Keratinocyte (primary cell): ENCODE measurements at regions not wholly inside any gene's neighbourhood (a gene's known extent, or its start where the extent isn't known, plus 50 kb on each side); places are given as distances from the start of the nearest gene placed in this dataset.

Experiments
- DNase-seq: peaks from one replicate; pipeline ENCODE4 v3.0.0-alpha.2; 2011; ENCODE audit warnings: low read depth, missing footprints, low spot score
- FAIRE-seq: peaks from 2 replicates; lab custom pipeline; 2011; peaks lifted over from hg19 to GRCh38; lab: Jason Lieb, UNC
- H2AFZ ChIP-seq: 2 replicates; pipeline ENCODE4 v1.6.0; 2012; ENCODE audit warnings: low read length, control low read depth, inconsistent platforms; ENCODE audit not compliant: control insufficient read depth
- H3K27ac ChIP-seq: 2 replicates; pipeline ENCODE4 v1.5.1; 2011; ENCODE audit warnings: low read length; ENCODE audit not compliant: control insufficient read depth, insufficient read depth
- H3K27me3 ChIP-seq: 3 replicates; pipeline ENCODE4 v1.6.0; 2011; ENCODE audit warnings: low read length; ENCODE audit not compliant: control insufficient read depth, insufficient read depth; ENCODE audit errors: extremely low read depth
- H3K36me3 ChIP-seq, 2 experiments: 2 replicates in 1 of 2; 3 replicates in 1 of 2; pipeline ENCODE4 v1.5.1; 2011; ENCODE audit warnings: low read length in 2 of 2, mild to moderate bottlenecking in 1 of 2; ENCODE audit not compliant: control insufficient read depth in 2 of 2, insufficient read depth in 2 of 2; ENCODE audit errors: extremely low read depth in 1 of 2
- H3K4me1 ChIP-seq: 3 replicates; pipeline ENCODE4 v1.5.1; 2011; ENCODE audit warnings: low read length; ENCODE audit not compliant: control insufficient read depth, insufficient read depth; ENCODE audit errors: extremely low read depth
- H3K4me2 ChIP-seq: 3 replicates; pipeline ENCODE4 v1.6.0; 2011; ENCODE audit warnings: low read depth, low read length; ENCODE audit not compliant: control insufficient read depth, insufficient read depth; ENCODE audit errors: extremely low read depth
- H3K4me3 ChIP-seq, 3 experiments: fragments of 200-600 bp in 1 of 3; sonication (generic) in 1 of 3; 2 replicates in 2 of 3; 3 replicates in 1 of 3; pipeline ENCODE4 v1.5.1; 2011 to 2016; ENCODE audit warnings: low read length in 3 of 3, mild to moderate bottlenecking in 3 of 3, control low read depth in 2 of 3, inconsistent platforms in 1 of 3, low read depth in 1 of 3, mixed read lengths in 1 of 3, mixed run types in 1 of 3, moderate library complexity in 1 of 3; ENCODE audit not compliant: control insufficient read depth in 2 of 3, insufficient read depth in 2 of 3; ENCODE audit errors: extremely low read depth in 1 of 3
- H3K79me2 ChIP-seq: 2 replicates; pipeline ENCODE4 v1.6.0; 2012; ENCODE audit warnings: low read length; ENCODE audit not compliant: control insufficient read depth, insufficient read depth
- H3K9ac ChIP-seq: 3 replicates; pipeline ENCODE4 v1.6.0; 2011; ENCODE audit warnings: low read length; ENCODE audit not compliant: control insufficient read depth, insufficient read depth; ENCODE audit errors: extremely low read depth
- H3K9me1 ChIP-seq: 3 replicates; pipeline ENCODE4 v1.6.0; 2011; ENCODE audit warnings: low read length; ENCODE audit not compliant: control insufficient read depth, insufficient read depth; ENCODE audit errors: extremely low read depth
- H3K9me3 ChIP-seq: 2 replicates; pipeline ENCODE4 v1.5.1; 2012; ENCODE audit warnings: low read depth, low read length; ENCODE audit not compliant: control insufficient read depth
- H4K20me1 ChIP-seq: 3 replicates; pipeline ENCODE4 v1.6.0; 2011; ENCODE audit warnings: low read length; ENCODE audit not compliant: control insufficient read depth, insufficient read depth; ENCODE audit errors: extremely low read depth
- CTCF ChIP-seq, 3 experiments: IDR thresholded peaks in 1 of 3; conservative IDR thresholded peaks in 1 of 3; optimal IDR thresholded peaks in 1 of 3; 2 replicates in 2 of 3; 3 replicates in 1 of 3; pipeline versions ENCODE3 to v1.5.1; 2011; ENCODE audit warnings: low read length in 3 of 3, mild to moderate bottlenecking in 3 of 3, moderate library complexity in 2 of 3, control low read depth in 1 of 3, inconsistent platforms in 1 of 3; ENCODE audit not compliant: insufficient read depth in 2 of 3; ENCODE audit errors: extremely low read depth in 1 of 3
- EZH2 ChIP-seq: IDR thresholded peaks from one replicate; pipeline ENCODE4 v1.6.1; 2012; ENCODE audit warnings: inconsistent platforms, mild to moderate bottlenecking, low read length, moderate library complexity
- dilution Hi-C: fragments of 300-500 bp; cut with MboI; formaldehyde crosslinking; loops from one replicate; pipeline ENCODE4 v1.7.0; 2020; ENCODE audit warnings: low sequenced_read_pairs; ENCODE audit not compliant: extremely low pct_ligation_motif_present

GRCh38 chrX:117134983-117135382 is 672.2 kb upstream of the CT83 start:
- H2AFZ ChIP-seq: no peak overlapping the region
- H3K36me3 ChIP-seq: no peaks in the 10 kb centered on the region
- no peaks in the 10 kb centered on the region for H3K9me3 ChIP-seq
- dilution Hi-C loops: no loop called here
- FAIRE-seq (no peak), DNase-seq (no peak)
- no peaks in the 10 kb centered on the region for H3K27me3 ChIP-seq
- H4K20me1 ChIP-seq: no peaks in the 10 kb centered on the region
- H3K9ac ChIP-seq: no peak overlapping the region
- TF ChIP-seq CTCF (optimal IDR thresholded peaks at IDR 0.05 in 1 of 3, IDR thresholded peaks at IDR 0.05 in 1 of 3, conservative IDR thresholded peaks at IDR 0.05 in 1 of 3; ENCODE audit: extremely low read depth in 1 of 3, insufficient read depth in 2 of 3, low read length in 3 of 3) (no peak), EZH2 (no peak)
- H3K4me3 ChIP-seq: no peak overlapping the region
- H3K4me1 ChIP-seq: no peaks in the 10 kb centered on the region
- H3K4me2 ChIP-seq: no peak overlapping the region
- H3K9me1 ChIP-seq: no peaks in the 10 kb centered on the region
- no peaks in the 10 kb centered on the region for H3K79me2 ChIP-seq
- no peak overlapping the region for H3K27ac ChIP-seq

- Histone ChIP-seq H3K27me3 (no peaks in the 10 kb centered on the region), H3K79me2 (no peaks in the 10 kb centered on the region), H3K9ac (no peak overlapping the region), H3K36me3 (no peaks in the 10 kb centered on the region), H3K9me3 (no peaks in the 10 kb centered on the region), H3K9me1 (no peaks in the 10 kb centered on the region), H3K4me2 (no peak overlapping the region), H3K4me3 (no peak overlapping the region), H4K20me1 (no peaks in the 10 kb centered on the region), H3K27ac (no peak overlapping the region), H3K4me1 (no peaks in the 10 kb centered on the region), H2AFZ (no peak overlapping the region)
- DNase-seq (no peak), FAIRE-seq (no peak)
- dilution Hi-C loops: no loop called here
- TF ChIP-seq CTCF (optimal IDR thresholded peaks at IDR 0.05 in 1 of 3, IDR thresholded peaks at IDR 0.05 in 1 of 3, conservative IDR thresholded peaks at IDR 0.05 in 1 of 3; ENCODE audit: extremely low read depth in 1 of 3, insufficient read depth in 2 of 3, low read length in 3 of 3) (no peak), EZH2 (no peak)
Measured at GRCh38 chrX:117120700-117121099, 657.9 kb upstream of the CT83 start.
